Motor neuron (in vitro differentiated cells): ENCODE measurements at regions not wholly inside any gene's neighbourhood (a gene's known extent, or its start where the extent isn't known, plus 50 kb on each side); places are given as distances from the start of the nearest gene placed in this dataset.
A peak's percentile ranks its signal among the peaks of the same experiment; 100 is the strongest.

Experiments used
- ATAC-seq, 8 experiments: fragments of 200-7000 bp; cut with Tn5 transposase; replicated peaks in 6 of 8; 2 replicates each; pipeline ENCODE4 v1.8.0; 2021; ENCODE audit warnings: mild to moderate bottlenecking in 8 of 8, moderate library complexity in 8 of 8
- H3K27ac ChIP-seq, 2 donors: fragments of 250-450 bp; sonication (Bioruptor Pico); 2 replicates each; pipeline ENCODE4 v1.9.0; 2021; ENCODE audit warnings: antibody characterized with exemption in 2 of 2, mild to moderate bottlenecking in 2 of 2, moderate library complexity in 1 of 2
- H3K4me1 ChIP-seq, 2 donors: fragments of 250-450 bp; sonication (Bioruptor Pico); replicated peaks in 1 of 2; 2 replicates each; pipeline ENCODE4 v1.6.1; 2021; ENCODE audit warnings: antibody characterized with exemption in 2 of 2, mild to moderate bottlenecking in 2 of 2, moderate library complexity in 1 of 2
- H3K4me3 ChIP-seq, 5 donors: fragments of 250-450 bp; sonication (Bioruptor Pico); 2 replicates each; pipeline ENCODE4 v1.9.0; 2021; ENCODE audit warnings: antibody characterized with exemption in 5 of 5, mild to moderate bottlenecking in 5 of 5, moderate library complexity in 4 of 5
- WGBS, 10 experiments: fragments of 450-650 bp; shearing (Covaris generic); methylation state at CpG; one replicate each; pipeline ENCODE4 v1.0.0; 2022; 5-methylcytosine and 5-hydroxymethylcytosine counted together
- in situ Hi-C, 9 experiments: fragments of 400-800 bp; cut with MboI; loops; one replicate each; pipeline ENCODE4 v1.15.0; 2021; ENCODE audit warnings: low sequenced_read_pairs in 9 of 9, low pct_unique_long_range_greater_than_20kb in 2 of 9; ENCODE audit not compliant: unreplicated experiment in 9 of 9

- H3K27ac ChIP-seq, result no peak overlapping the region
- peaks cover 0 to 10% of the 10 kb centered on the region in 2 donors for H3K4me1 ChIP-seq
- in situ Hi-C loops, result no loop called here
- peak in 1 of 8 experiments; percentile 31 for ATAC-seq
- H3K4me3 ChIP-seq, result no peak overlapping the region
- 0 to 57% (median 33%) methylated on average over 1 to 2 of the region's 2 CpGs; no CpG with 5 or more reads in 3 of the 10 experiments for WGBS, 10 experiments
Observed at GRCh38 chr5:155475318-155475717, 461.8 kb downstream of the KIF4B start.

DNA sequence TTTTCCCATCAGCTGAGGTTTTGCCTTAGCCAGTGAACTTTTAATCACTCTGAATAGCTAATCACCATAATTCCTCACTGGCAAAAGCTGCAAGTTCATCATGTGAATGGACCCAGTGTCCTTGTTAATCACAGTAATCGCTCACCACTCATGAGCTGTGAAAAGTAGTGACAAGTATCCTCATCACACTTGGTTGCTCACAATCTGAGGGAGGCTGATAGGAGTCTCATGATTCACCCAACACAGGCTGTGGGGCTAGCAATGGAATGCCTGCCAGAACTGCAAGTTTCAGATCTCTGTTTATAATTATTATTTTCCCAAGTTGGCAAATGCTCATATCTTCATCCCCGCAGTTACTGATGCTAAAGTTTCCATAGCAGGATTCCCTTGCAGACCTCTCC is 467.2 kb downstream of the KIF4B start:
- in situ Hi-C loops, result no loop called here
- H3K4me1 ChIP-seq, result peaks cover 0 to 11% of the 10 kb centered on the region in 2 donors
- H3K27ac ChIP-seq, result no peak overlapping the region
- WGBS, 10 experiments, result 0 to 92% (median 61%) methylated on average over 1 to 2 of the region's 2 CpGs; no CpG with 5 or more reads in 2 of the 10 experiments
- peak in 5 of 8 experiments; percentile 77 to 99 (median 95) for ATAC-seq
- no peak overlapping the region for H3K4me3 ChIP-seq

DNA sequence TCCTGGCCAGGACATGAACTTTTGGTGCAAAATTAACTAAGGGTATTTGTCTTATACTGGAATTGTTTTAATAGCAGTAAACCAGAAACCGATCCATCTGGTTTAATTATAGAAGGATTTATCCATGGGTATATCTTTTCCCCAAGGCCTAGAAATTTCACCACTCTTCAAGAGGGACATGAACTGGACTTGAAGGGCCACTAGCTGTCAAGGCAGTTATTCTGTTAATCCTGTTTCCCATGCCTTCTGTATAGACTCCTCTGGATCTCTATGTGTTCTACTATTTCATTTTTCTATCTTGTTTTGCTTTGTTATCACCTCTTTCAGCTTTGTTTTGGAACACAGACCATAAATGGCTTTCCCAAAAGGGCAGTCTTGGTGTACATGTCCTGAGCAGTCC is 467.6 kb downstream of the KIF4B start:
- Histone ChIP-seq H3K4me1 (peaks cover 0 to 11% of the 10 kb centered on the region in 2 donors), H3K27ac (no peak overlapping the region), H3K4me3 (no peak overlapping the region)
- 0 to 100% (median 100%) methylated on average over 1 of the region's 1 CpG; no CpG with 5 or more reads in 3 of the 10 experiments for WGBS, 10 experiments
- in situ Hi-C loops, result no loop called here
- ATAC-seq, result no peak

DNA sequence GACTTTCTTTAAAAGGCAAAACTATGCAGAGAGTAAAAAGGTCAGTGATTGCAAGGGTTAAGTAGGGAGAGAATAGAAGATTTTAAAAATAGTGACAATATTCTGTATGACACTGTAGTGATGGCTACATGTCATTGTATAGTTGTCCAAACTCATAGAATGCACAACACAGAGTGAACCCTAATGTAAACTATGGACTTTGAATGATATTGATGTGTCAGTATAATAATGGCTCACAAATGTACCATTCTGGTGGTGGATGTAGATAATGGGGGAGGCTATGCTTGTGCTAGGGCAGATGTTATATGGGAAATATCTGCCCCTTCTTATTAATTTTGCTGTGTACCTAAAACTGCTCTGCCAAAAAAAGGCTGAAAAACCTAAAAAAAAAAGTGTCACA is 468.9 kb downstream of the KIF4B start:
- Histone ChIP-seq H3K27ac (no peak overlapping the region), H3K4me1 (peaks cover 0 to 11% of the 10 kb centered on the region in 2 donors), H3K4me3 (no peak overlapping the region)
- no peak for ATAC-seq
- in situ Hi-C loops, result no loop called here

- no peak overlapping the region for H3K27ac ChIP-seq
- H3K4me3 ChIP-seq, result no peak overlapping the region
- whole genome bisulfite sequencing, 10 experiments, result 0 to 100% (median 100%) methylated on average over 1 to 2 of the region's 2 CpGs; no CpG with 5 or more reads in 3 of the 10 experiments
- ATAC-seq, result peak in 1 of 8 experiments; percentile 18
- in situ Hi-C loops, result no loop called here
- H3K4me1 ChIP-seq, result peaks cover 0 to 6% of the 10 kb centered on the region in 2 donors
Observed at GRCh38 chr5:155485386-155485785, 471.8 kb downstream of the KIF4B start.

DNA sequence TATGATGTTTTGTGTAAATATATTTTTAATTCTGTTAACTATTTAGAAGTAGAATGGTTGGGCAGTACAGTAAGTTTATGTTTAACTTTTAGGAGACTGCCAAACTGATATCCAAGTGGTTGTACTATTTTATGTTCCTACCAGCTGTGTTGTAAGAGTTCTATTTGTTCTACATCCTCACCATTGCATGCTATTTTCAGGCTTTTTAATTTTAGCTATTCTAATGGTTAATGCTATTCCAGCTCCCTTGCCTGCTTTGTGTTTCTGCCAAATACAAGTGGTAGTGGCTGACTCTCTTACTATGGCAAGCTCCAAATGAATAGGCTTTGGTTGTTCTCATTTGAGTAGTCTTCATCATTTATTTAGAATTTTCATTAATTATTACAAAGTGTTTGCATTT is 476.4 kb downstream of the KIF4B start:
- in situ Hi-C loops, result no loop called here
- no peak overlapping the region for H3K27ac ChIP-seq
- no peak for ATAC-seq
- H3K4me3 ChIP-seq, result no peak overlapping the region
- no peaks in the 10 kb centered on the region for H3K4me1 ChIP-seq

DNA sequence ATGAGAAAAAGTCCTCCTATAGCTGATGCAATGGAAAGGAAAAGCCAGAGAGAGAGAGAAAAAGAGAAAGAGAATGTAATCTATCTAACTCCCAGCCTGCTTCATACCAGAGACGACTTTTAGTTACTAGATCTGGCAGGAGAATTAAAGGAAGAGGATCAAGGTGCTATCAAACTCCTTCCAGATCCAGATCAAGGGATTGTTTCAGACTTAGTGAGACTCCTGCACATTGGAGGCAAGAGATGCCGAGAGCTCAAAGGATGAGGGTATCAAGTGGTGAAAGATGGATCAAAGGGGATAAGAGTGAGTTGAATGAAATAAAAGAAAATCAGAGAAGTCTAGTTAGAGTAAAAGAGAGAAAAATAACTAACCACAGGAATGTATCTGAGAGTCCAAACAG is 478.6 kb downstream of the KIF4B start:
- ATAC-seq, result no peak
- in situ Hi-C loops, result no loop called here
- Histone ChIP-seq H3K4me3 (no peak overlapping the region), H3K27ac (no peak overlapping the region), H3K4me1 (no peaks in the 10 kb centered on the region)
- WGBS, 10 experiments, result 0 to 93% (median 58%) methylated on average over 1 to 2 of the region's 2 CpGs

DNA sequence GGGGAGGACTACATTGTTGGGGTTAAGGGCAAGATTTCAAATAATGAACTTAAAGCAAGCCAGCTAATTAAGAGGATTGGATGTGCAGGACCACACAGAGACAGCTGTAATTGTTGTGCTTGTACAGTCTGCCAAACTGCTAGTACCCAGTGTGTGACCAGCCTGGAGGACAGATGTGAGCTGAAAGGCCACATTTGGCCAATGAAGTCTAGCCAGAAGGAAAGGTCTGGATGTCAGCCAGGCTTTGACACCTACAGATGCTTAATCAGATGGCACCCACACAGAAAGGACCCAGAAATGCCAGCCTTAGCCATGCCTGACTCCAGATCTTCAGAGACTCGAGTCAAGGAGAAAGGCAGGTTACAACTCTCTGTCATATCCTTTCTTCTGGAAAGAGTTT is 491.1 kb downstream of the KIF4B start:
- WGBS, 10 experiments, result 0 to 83% (median 66%) methylated on average over 1 of the region's 1 CpG; no CpG with 5 or more reads in 6 of the 10 experiments
- H3K4me3 ChIP-seq, result no peak overlapping the region
- no peak for ATAC-seq
- in situ Hi-C loops, result no loop called here
- no peak overlapping the region for H3K27ac ChIP-seq
- no peaks in the 10 kb centered on the region for H3K4me1 ChIP-seq

DNA sequence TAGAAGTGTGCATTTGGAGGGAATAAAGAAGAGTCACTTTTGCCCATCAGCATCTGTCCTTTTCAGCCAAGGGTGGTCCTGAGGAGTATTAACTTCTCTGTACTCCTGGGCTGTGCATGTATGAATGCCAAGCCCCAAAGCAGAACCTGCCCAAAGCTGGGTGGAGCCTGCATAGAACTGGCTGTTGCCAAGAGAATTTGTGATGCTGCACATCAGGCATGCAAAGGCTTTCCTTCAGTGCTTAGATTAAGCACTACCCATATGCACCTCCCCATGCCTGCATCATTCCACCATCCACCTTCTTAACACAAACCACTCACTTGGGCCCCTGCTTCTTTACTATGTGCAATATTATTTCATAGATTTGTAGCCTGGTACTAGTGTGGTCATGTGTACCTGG is 493.8 kb downstream of the KIF4B start:
- no peak overlapping the region for H3K27ac ChIP-seq
- H3K4me3 ChIP-seq, result no peak overlapping the region
- peak in 2 of 8 experiments; percentile 60 to 79 for ATAC-seq
- peaks cover 3 to 5% of the 10 kb centered on the region in 2 donors for H3K4me1 ChIP-seq
- in situ Hi-C loops, result no loop called here

GRCh38 chr5:155508673-155509072 is 495.1 kb downstream of the KIF4B start:
- 19 to 100% (median 85%) methylated on average over 1 to 3 of the region's 3 CpGs; no CpG with 5 or more reads in 1 of the 10 experiments for WGBS, 10 experiments
- peaks cover 3 to 5% of the 10 kb centered on the region in 2 donors for H3K4me1 ChIP-seq
- no peak overlapping the region for H3K4me3 ChIP-seq
- no peak for ATAC-seq
- in situ Hi-C loops, result no loop called here
- no peak overlapping the region for H3K27ac ChIP-seq

DNA sequence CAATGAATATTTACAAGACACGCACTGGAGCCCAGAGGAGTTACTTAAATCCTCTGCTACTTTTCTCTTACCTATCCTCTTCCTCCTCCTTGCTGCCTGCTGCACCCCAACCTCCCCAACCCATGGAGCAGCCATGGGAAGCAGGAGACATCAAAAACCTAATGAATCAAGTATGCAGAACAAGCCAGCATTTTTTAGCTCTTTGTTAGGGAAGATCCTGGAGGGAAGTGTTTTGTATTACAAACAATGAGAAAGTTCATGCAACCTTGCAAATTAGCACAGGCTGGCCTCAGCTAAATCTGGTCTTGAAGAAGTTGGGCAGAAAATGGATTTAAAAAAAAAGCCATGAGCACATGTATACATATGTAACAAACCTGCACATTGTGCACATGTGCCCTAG is 498.8 kb downstream of the KIF4B start:
- ATAC-seq, result peak in 4 of 8 experiments; percentile 52 to 68 (median 59)
- in situ Hi-C loops, result no loop called here
- WGBS, 10 experiments, result 0 to 83% (median 22%) methylated on average over 1 of the region's 1 CpG; no CpG with 5 or more reads in 3 of the 10 experiments
- H3K4me3 ChIP-seq, result no peak overlapping the region
- H3K4me1 ChIP-seq, result peaks cover 3 to 5% of the 10 kb centered on the region in 2 donors
- H3K27ac ChIP-seq, result no peak overlapping the region

DNA sequence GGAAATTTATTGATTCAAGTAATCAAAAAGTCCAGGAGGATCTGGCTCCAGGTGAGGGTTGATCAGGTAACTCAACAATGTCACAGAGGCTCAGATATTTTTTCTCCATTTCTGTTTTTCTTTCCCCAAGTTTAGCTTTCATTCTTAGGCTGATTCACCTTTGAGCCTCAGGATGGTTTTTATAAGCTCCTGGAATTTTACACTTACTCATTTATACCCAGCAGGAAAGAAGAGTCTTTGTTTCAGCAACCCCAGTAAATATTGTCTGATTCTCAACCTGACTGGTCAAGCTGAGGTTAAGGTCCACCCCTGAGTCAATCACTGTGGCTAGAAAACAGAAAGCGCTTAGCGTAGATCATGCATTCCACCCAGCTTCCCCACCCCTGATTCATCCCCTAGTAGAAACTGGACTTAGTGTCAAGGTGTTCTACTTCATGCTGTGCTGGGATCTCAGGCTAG is 500.6 kb downstream of the KIF4B start:
- no peak for ATAC-seq
- peaks cover 3 to 5% of the 10 kb centered on the region in 2 donors for H3K4me1 ChIP-seq
- in situ Hi-C loops, result no loop called here
- H3K4me3 ChIP-seq, result no peak overlapping the region
- WGBS, 10 experiments, result 43 to 100% (median 96%) methylated on average over 1 to 2 of the region's 2 CpGs; no CpG with 5 or more reads in 6 of the 10 experiments
- H3K27ac ChIP-seq, result no peak overlapping the region

GRCh38 chr5:155522540-155522939 is 509.0 kb downstream of the KIF4B start:
- WGBS, 10 experiments, result 83 to 100% methylated on average over 1 of the region's 1 CpG; no CpG with 5 or more reads in 8 of the 10 experiments
- no peak for ATAC-seq
- Histone ChIP-seq H3K27ac (no peak overlapping the region), H3K4me3 (no peak overlapping the region), H3K4me1 (no peaks in the 10 kb centered on the region)
- in situ Hi-C loops, result no loop called here

GRCh38 chr5:155529362-155529761 is 515.8 kb downstream of the KIF4B start:
- in situ Hi-C loops, result no loop called here
- ATAC-seq, result peak in 5 of 8 experiments; percentile 32 to 62 (median 50)
- Histone ChIP-seq H3K4me3 (no peak overlapping the region), H3K27ac (no peak overlapping the region), H3K4me1 (peaks cover 0 to 16% of the 10 kb centered on the region in 2 donors)
- WGBS, 10 experiments, result 0 to 100% (median 79%) methylated on average over 1 to 2 of the region's 2 CpGs; no CpG with 5 or more reads in 3 of the 10 experiments
